GM12878 (cell line): ENCODE measurements at regions not wholly inside any gene's neighbourhood (a gene's known extent, or its start where the extent isn't known, plus 50 kb on each side); places are given as distances from the start of the nearest gene placed in this dataset.

Source experiments
- ATF2 ChIP-seq: IDR thresholded peaks from 2 replicates; pipeline ENCODE4 v1.6.1; 2012; ENCODE audit warnings: low read length, inconsistent platforms
- GATAD2B ChIP-seq: fragments of 450-650 bp; conservative IDR thresholded peaks from 2 replicates; pipeline ENCODE4 v1.6.1; 2017; ENCODE audit warnings: low read depth, mild to moderate bottlenecking, moderate library complexity
- PBX3 ChIP-seq: IDR thresholded peaks from 2 replicates; pipeline ENCODE4 v1.6.1; 2011; ENCODE audit warnings: mild to moderate bottlenecking, low read depth, low read length, moderate library complexity; ENCODE audit not compliant: insufficient replicate concordance
- STAT3 ChIP-seq: IDR thresholded peaks from 2 replicates; pipeline ENCODE4 v1.6.1; 2011; ENCODE audit warnings: low read depth, low read length, improper control_type of control experiment
- SUZ12 ChIP-seq: fragments of 200-600 bp; sonication (generic); IDR thresholded peaks from one replicate; pipeline ENCODE4 v1.6.1; 2018; ENCODE audit warnings: antibody characterized with exemption, mild to moderate bottlenecking; ENCODE audit not compliant: unreplicated experiment
- ZNF217 ChIP-seq: fragments of 450-650 bp; IDR thresholded peaks from 2 replicates; pipeline ENCODE4 v1.6.1; 2017; ENCODE audit warnings: antibody characterized with exemption, mild to moderate bottlenecking
- TF ChIP-seq, protein P1 (sequence below): fragments of 450-650 bp; IDR thresholded peaks from 2 replicates; pipeline ENCODE4 v1.6.1; 2016; ENCODE audit warnings: mild to moderate bottlenecking

- TF ChIP-seq, protein P1, sequence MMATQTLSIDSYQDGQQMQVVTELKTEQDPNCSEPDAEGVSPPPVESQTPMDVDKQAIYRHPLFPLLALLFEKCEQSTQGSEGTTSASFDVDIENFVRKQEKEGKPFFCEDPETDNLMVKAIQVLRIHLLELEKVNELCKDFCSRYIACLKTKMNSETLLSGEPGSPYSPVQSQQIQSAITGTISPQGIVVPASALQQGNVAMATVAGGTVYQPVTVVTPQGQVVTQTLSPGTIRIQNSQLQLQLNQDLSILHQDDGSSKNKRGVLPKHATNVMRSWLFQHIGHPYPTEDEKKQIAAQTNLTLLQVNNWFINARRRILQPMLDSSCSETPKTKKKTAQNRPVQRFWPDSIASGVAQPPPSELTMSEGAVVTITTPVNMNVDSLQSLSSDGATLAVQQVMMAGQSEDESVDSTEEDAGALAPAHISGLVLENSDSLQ: no peak
- TF ChIP-seq ZNF217: no peak
- TF ChIP-seq ATF2: no peak
- TF ChIP-seq SUZ12: no peak
- no peak for TF ChIP-seq STAT3
- no peak for TF ChIP-seq GATAD2B
- TF ChIP-seq PBX3: no peak
Measured at GRCh38 chr10:33117230-33117629, 159.2 kb upstream of the ITGB1 start (continued).
